SK-N-SH (cell line): ENCODE measurements at regions not wholly inside any gene's neighbourhood (a gene's known extent, or its start where the extent isn't known, plus 50 kb on each side); places are given as distances from the start of the nearest gene placed in this dataset.

ENCODE experiments used
- CTCF ChIA-PET: fragments of 300-600, 350-600 bp; formaldehyde crosslinking; extraction: SDS; loops from one replicate; lab custom pipeline; 2021; lab: Yijun Ruan, JAX
- POLR2A ChIA-PET: fragments of 350-600 bp; sonication (Branson Sonifier 250); formaldehyde crosslinking; extraction: SDS; loops from one replicate; lab custom pipeline; 2020; ENCODE audit warnings: antibody characterized with exemption, inconsistent platforms; lab: Yijun Ruan, JAX
- DNase-seq: peaks from one replicate; pipeline ENCODE4 v3.0.0; 2012
- H2AFZ ChIP-seq: fragments of 200-600 bp; sonication (generic); 2 replicates; pipeline ENCODE4 v1.8.1; 2016; ENCODE audit warnings: antibody characterized with exemption, mild to moderate bottlenecking, low read depth
- H3F3A ChIP-seq: fragments of 200-600 bp; sonication (generic); replicated peaks from 2 replicates; pipeline ENCODE3; 2016; ENCODE audit warnings: antibody characterized with exemption, mild to moderate bottlenecking; ENCODE audit not compliant: insufficient read depth
- H3K27ac ChIP-seq, 2 experiments: fragments of 200-500 bp in 1 of 2; fragments of 200-600 bp in 1 of 2; sonication (Bioruptor generic) in 1 of 2; sonication (generic), shearing (Covaris generic) in 1 of 2; 2 replicates each; pipeline versions ENCODE4 v1.5.1 to v1.6.1; 2014 to 2016; ENCODE audit warnings: low read depth in 2 of 2, inconsistent platforms in 1 of 2, low read length in 1 of 2, mild to moderate bottlenecking in 1 of 2, mixed read lengths in 1 of 2
- H3K27me3 ChIP-seq: fragments of 200-600 bp; sonication (generic), shearing (Covaris generic); 2 replicates; pipeline ENCODE4 v1.6.1; 2016; ENCODE audit warnings: mixed run types; ENCODE audit not compliant: insufficient read depth
- H3K36me3 ChIP-seq, 2 experiments: fragments of 200-500 bp in 1 of 2; fragments of 200-600 bp in 1 of 2; sonication (Bioruptor generic) in 1 of 2; sonication (generic) in 1 of 2; replicated peaks in 1 of 2; 2 replicates each; pipeline versions ENCODE3 to v1.5.1; 2014 to 2016; ENCODE audit warnings: low read length in 1 of 2, mild to moderate bottlenecking in 1 of 2; ENCODE audit not compliant: insufficient read depth in 2 of 2, control insufficient read depth in 1 of 2
- H3K4me1 ChIP-seq, 2 experiments: fragments of 200-500 bp in 1 of 2; fragments of 200-600 bp in 1 of 2; sonication (Bioruptor generic) in 1 of 2; sonication (generic), shearing (Covaris generic) in 1 of 2; 2 replicates each; pipeline versions ENCODE4 v1.5.1 to v1.6.1; 2014 to 2016; ENCODE audit warnings: low read depth in 1 of 2, low read length in 1 of 2, mixed run types in 1 of 2; ENCODE audit not compliant: insufficient read depth in 2 of 2, control insufficient read depth in 1 of 2
- H3K4me2 ChIP-seq: fragments of 200-600 bp; sonication (generic), shearing (Covaris generic); 2 replicates; pipeline ENCODE4 v1.6.1; 2017; ENCODE audit warnings: mixed run types
- H3K4me3 ChIP-seq, 2 experiments: fragments of 200-500 bp in 1 of 2; fragments of 200-600 bp in 1 of 2; sonication (Bioruptor generic) in 1 of 2; sonication (generic), shearing (Covaris generic) in 1 of 2; 2 replicates each; pipeline versions ENCODE4 v1.5.1 to v1.8.1; 2014 to 2016; ENCODE audit warnings: low read depth in 2 of 2, inconsistent platforms in 1 of 2, low read length in 1 of 2, mild to moderate bottlenecking in 1 of 2, mixed read lengths in 1 of 2, moderate library complexity in 1 of 2
- H3K79me2 ChIP-seq: fragments of 200-600 bp; sonication (generic); 2 replicates; pipeline ENCODE4 v1.8.1; 2017; ENCODE audit warnings: mild to moderate bottlenecking; ENCODE audit not compliant: insufficient read depth
- H3K9ac ChIP-seq: fragments of 200-600 bp; sonication (generic); 2 replicates; pipeline ENCODE4 v1.6.1; 2017; ENCODE audit warnings: mixed run types
- H3K9me2 ChIP-seq: fragments of 200-600 bp; sonication (generic); 2 replicates; pipeline ENCODE4 v1.6.1; 2017; ENCODE audit warnings: mixed run types
- H3K9me3 ChIP-seq: fragments of 200-600 bp; sonication (generic); 2 replicates; pipeline ENCODE4 v1.6.1; 2017; ENCODE audit warnings: mixed run types, mild to moderate bottlenecking, moderate library complexity
- H4K20me1 ChIP-seq: fragments of 200-600 bp; sonication (generic); 2 replicates; pipeline ENCODE4 v1.6.1; 2017; ENCODE audit warnings: mild to moderate bottlenecking, mixed run types; ENCODE audit not compliant: insufficient read depth
- CTCF ChIP-seq: fragments of 200-600 bp; sonication (generic); IDR thresholded peaks from 2 replicates; pipeline ENCODE4 v1.6.1; 2017; ENCODE audit warnings: antibody characterized with exemption, mild to moderate bottlenecking, moderate library complexity
- EP300 ChIP-seq, 2 experiments: IDR thresholded peaks; 2 replicates each; pipeline versions ENCODE4 v1.4.0 to v1.6.1; 2012; ENCODE audit warnings: borderline replicate concordance in 1 of 2, low read depth in 1 of 2, low read length in 1 of 2
- EZH2phosphoT487 ChIP-seq: fragments of 200-600 bp; sonication (generic); IDR thresholded peaks from 2 replicates; pipeline ENCODE4 v1.6.1; 2017; ENCODE audit warnings: low read depth, mixed run types, mild to moderate bottlenecking, antibody characterized with exemption, moderate library complexity, borderline replicate concordance
- FOXJ3 ChIP-seq: sonication (generic); formaldehyde crosslinking; IDR thresholded peaks from 2 replicates; pipeline ENCODE4 v1.5.1; 2020; ENCODE audit warnings: mild to moderate bottlenecking, missing genetic modification reagents
- IRF3 ChIP-seq: fragments of 150-350 bp; IDR thresholded peaks from 2 replicates; pipeline ENCODE4 v1.6.1; 2016; ENCODE audit warnings: mild to moderate bottlenecking, low read depth, low read length
- JUND ChIP-seq: IDR thresholded peaks from 2 replicates; pipeline ENCODE4 v1.4.0; 2012
- NRF1 ChIP-seq: IDR thresholded peaks from 2 replicates; pipeline ENCODE4 v1.6.1; 2012; ENCODE audit warnings: low read depth, mild to moderate bottlenecking, low read length
- POLR2AphosphoS5 ChIP-seq: IDR thresholded peaks from 2 replicates; pipeline ENCODE4 v1.6.1; 2012; ENCODE audit warnings: low read depth, low read length
- RCOR1 ChIP-seq: fragments of 150-350 bp; IDR thresholded peaks from 2 replicates; pipeline ENCODE4 v1.6.1; 2017; ENCODE audit warnings: antibody characterized with exemption, low read length
- RFX5 ChIP-seq: IDR thresholded peaks from 2 replicates; pipeline ENCODE4 v1.6.1; 2012; ENCODE audit warnings: mild to moderate bottlenecking, improper control_type of control experiment, low read length
- SMC3 ChIP-seq: IDR thresholded peaks from 2 replicates; pipeline ENCODE4 v1.6.1; 2012; ENCODE audit warnings: low read depth, low read length, improper control_type of control experiment
- WGBS: methylation state at CpG from one replicate; pipeline ENCODE4 v1.1.6; 2017; ENCODE audit warnings: low lambda C conversion rate; 5-methylcytosine and 5-hydroxymethylcytosine counted together

GRCh38 chr11:15617126-15617525 is 502.4 kb downstream of the INSC start:
- Histone ChIP-seq H3K4me3 (no peak overlapping the region), H3K9me3 (no peaks in the 10 kb centered on the region), H3K27me3 (no peaks in the 10 kb centered on the region), H3K27ac (peak overlapping the region in 1 of 2 experiments; percentile 100; a peak in 2 of 4 replicates), H3K4me1 (peaks cover 0 to 53% of the 10 kb centered on the region in 2 experiments; a peak in 2 of 4 replicates), H3K36me3 (no peaks in the 10 kb centered on the region), H3K79me2 (no peaks in the 10 kb centered on the region), H3F3A (no peaks in the 10 kb centered on the region)
- ChIA-PET POLR2A (interaction anchor here (1.4 kb wide), 1 partner anchor 30 kb away, joined by 6 read pairs; no protein-coding TSS in a partner anchor), CTCF (interaction anchor here (0.9 to 1.3 kb wide), 4 partner anchors 30 to 996 kb away, joined by 3 to 5 read pairs (median 3); no protein-coding TSS in a partner anchor)
- DNase-seq: no peak
- 41% methylated on average over 5 of the region's 5 CpGs for WGBS
- TF ChIP-seq EZH2phosphoT487 (no peak), EP300 (IDR thresholded peaks at IDR 0.05; ENCODE audit: borderline replicate concordance in 1 of 2, low read depth in 1 of 2, low read length in 1 of 2) (0 out of 4 replicates have a peak, but pooled peaks of 1 of the 2 experiments have one; percentile 4)
- TF ChIP-seq, all 33 proteins: peak for 1
- H3K9me2 ChIP-seq: no peaks in the 10 kb centered on the region
- H4K20me1 ChIP-seq: no peaks in the 10 kb centered on the region
- no peak overlapping the region for H3K4me2 ChIP-seq
- H3K9ac ChIP-seq: no peak overlapping the region
- H2AFZ ChIP-seq: no peak overlapping the region

- H3K27me3 ChIP-seq: no peaks in the 10 kb centered on the region
- ChIA-PET POLR2A (no interaction called here), CTCF (interaction anchor here (0.7 kb wide), 1 partner anchor 996 kb away, joined by 3 read pairs; no protein-coding TSS in a partner anchor)
- H3K4me2 ChIP-seq: no peak overlapping the region
- H4K20me1 ChIP-seq: no peaks in the 10 kb centered on the region
- no peak overlapping the region for H3K9ac ChIP-seq
- no peaks in the 10 kb centered on the region for H3K9me3 ChIP-seq
- H2AFZ ChIP-seq: no peak overlapping the region
- no peaks in the 10 kb centered on the region for H3K79me2 ChIP-seq
- H3K27ac ChIP-seq: peak overlapping the region in 1 of 2 experiments; percentile 100; a peak in 1 of 4 replicates
- 9% methylated on average over 2 of the region's 2 CpGs for WGBS
- peaks cover 0 to 63% of the 10 kb centered on the region in 2 experiments; a peak in 2 of 4 replicates for H3K4me1 ChIP-seq
- DNase-seq: no peak
- no peaks in the 10 kb centered on the region for H3F3A ChIP-seq
- TF ChIP-seq IRF3 (no peak), FOXJ3 (CRISPR knock-in tag) (no peak), POLR2AphosphoS5 (no peak), EZH2phosphoT487 (no peak), RFX5 (no peak), NRF1 (no peak), SMC3 (no peak), CTCF (no peak), JUND (no peak), RCOR1 (no peak)
- H3K9me2 ChIP-seq: no peaks in the 10 kb centered on the region
- no peaks in the 10 kb centered on the region for H3K36me3 ChIP-seq
- no peak overlapping the region for H3K4me3 ChIP-seq
These were observed 503.9 kb downstream of the INSC start for GRCh38 chr11:15618583-15619032.
